A549 (cell line): ENCODE measurements at regions not wholly inside any gene's neighbourhood (a gene's known extent, or its start where the extent isn't known, plus 50 kb on each side); places are given as distances from the start of the nearest gene placed in this dataset.

ENCODE experiments used
- ATAC-seq, 2 experiments: fragments of 200-7000 bp in 1 of 2; fragments of >200 bp in 1 of 2; cut with Nextera tagmentation in 1 of 2; cut with Tn5 transposase in 1 of 2; 3 replicates each; pipeline versions ENCODE4 v1.8.0 to v1.9.1; 2018 to 2020; ENCODE audit warnings: mild to moderate bottlenecking in 1 of 2, moderate library complexity in 1 of 2
- CTCF ChIA-PET: fragments of 300-600 bp; sonication (Branson Sonifier 250); formaldehyde crosslinking; extraction: SDS; loops from one replicate; lab custom pipeline; 2021; ENCODE audit warnings: antibody characterized with exemption, inconsistent platforms; lab: Yijun Ruan, JAX
- POLR2A ChIA-PET: fragments of 350-600 bp; formaldehyde crosslinking; extraction: SDS; loops from one replicate; lab custom pipeline; 2021; ENCODE audit warnings: antibody characterized with exemption, inconsistent platforms; lab: Yijun Ruan, JAX
- DNase-seq, 2 experiments: peaks; one replicate each; pipeline versions ENCODE4 v3.0.0 to v3.0.0-alpha.2; 2011 to 2016; ENCODE audit warnings: low read depth in 1 of 2, low spot score in 1 of 2
- FAIRE-seq: peaks from 2 replicates; lab custom pipeline; 2011; peaks lifted over from hg19 to GRCh38; lab: Jason Lieb, UNC
- H3K27ac ChIP-seq, 2 experiments: fragments of >200 bp; sonication (Bioruptor Twin); formaldehyde crosslinking; 3 replicates each; pipeline ENCODE4 v1.5.1; 2016 to 2017
- H3K4me1 ChIP-seq: fragments of >200 bp; sonication (Bioruptor Twin); formaldehyde crosslinking; 3 replicates; pipeline ENCODE4 v1.6.1; 2016
- H3K4me2 ChIP-seq: fragments of >200 bp; sonication (Bioruptor Twin); formaldehyde crosslinking; 3 replicates; pipeline ENCODE4 v1.6.1; 2016
- H3K4me3 ChIP-seq: fragments of >200 bp; sonication (Bioruptor Twin); formaldehyde crosslinking; 3 replicates; pipeline ENCODE4 v1.5.1; 2016
- H3K9me3 ChIP-seq: fragments of >200 bp; sonication (Bioruptor Twin); formaldehyde crosslinking; 3 replicates; pipeline ENCODE4 v1.6.1; 2016
- ATOH8 ChIP-seq: fragments of 250-450 bp; sonication (Bioruptor Pico); IDR thresholded peaks from 2 replicates; pipeline ENCODE4 v1.5.0; 2020; ENCODE audit warnings: low read depth, mild to moderate bottlenecking, moderate library complexity
- BCL3 ChIP-seq: fragments of >200 bp; sonication (Bioruptor Twin); formaldehyde crosslinking; IDR thresholded peaks from 3 replicates; pipeline ENCODE4 v1.6.1; 2016
- CBX2 ChIP-seq: fragments of 200-600 bp; sonication (generic); IDR thresholded peaks from 2 replicates; pipeline ENCODE4 v1.6.1; 2016; ENCODE audit warnings: low read depth, mild to moderate bottlenecking, borderline replicate concordance
- CEBPB ChIP-seq, 2 experiments: fragments of >200 bp in 1 of 2; sonication (Bioruptor Twin) in 1 of 2; formaldehyde crosslinking in 1 of 2; IDR thresholded peaks; 2 replicates each; pipeline ENCODE4 v1.6.1; 2012 to 2016
- CHD4 ChIP-seq: fragments of 200-600 bp; sonication (generic); IDR thresholded peaks from 2 replicates; pipeline ENCODE4 v1.6.1; 2016; ENCODE audit warnings: antibody characterized with exemption, mild to moderate bottlenecking, borderline replicate concordance
- EHMT2 ChIP-seq: fragments of 200-600 bp; sonication (generic); IDR thresholded peaks from 2 replicates; pipeline ENCODE4 v1.6.1; 2016; ENCODE audit warnings: antibody characterized with exemption, low read depth, mild to moderate bottlenecking, moderate library complexity
- EP300 ChIP-seq, 2 experiments: fragments of >200 bp; sonication (Bioruptor Twin); formaldehyde crosslinking; IDR thresholded peaks; 2 replicates in 1 of 2; 3 replicates in 1 of 2; pipeline ENCODE4 v1.6.1; 2016 to 2017
- ESRRA ChIP-seq: fragments of 150-350 bp; IDR thresholded peaks from 2 replicates; pipeline ENCODE4 v1.6.1; 2014; ENCODE audit warnings: mild to moderate bottlenecking, low read length, borderline replicate concordance
- FOSB ChIP-seq: fragments of 250-450 bp; sonication (Bioruptor Pico); IDR thresholded peaks from 2 replicates; pipeline ENCODE4 v1.5.0; 2020; ENCODE audit warnings: mild to moderate bottlenecking, moderate library complexity
- FOXS1 ChIP-seq: fragments of 250-450 bp; sonication (Bioruptor Pico); IDR thresholded peaks from 2 replicates; pipeline ENCODE4 v1.5.0; 2020; ENCODE audit warnings: mild to moderate bottlenecking, moderate library complexity
- GATA3 ChIP-seq: IDR thresholded peaks from 2 replicates; pipeline ENCODE4 v1.6.1; 2012; ENCODE audit warnings: borderline replicate concordance
- HES2 ChIP-seq: fragments of >200 bp; sonication (Bioruptor Twin); formaldehyde crosslinking; IDR thresholded peaks from 2 replicates; pipeline ENCODE4 v1.6.1; 2016
- HEYL ChIP-seq: fragments of 250-450 bp; sonication (Bioruptor Pico); IDR thresholded peaks from 2 replicates; pipeline ENCODE4 v1.8.0; 2021; ENCODE audit warnings: mild to moderate bottlenecking, moderate library complexity
- HOXA7 ChIP-seq: fragments of 250-450 bp; sonication (Bioruptor Pico); IDR thresholded peaks from 2 replicates; pipeline ENCODE4 v1.5.0; 2020; ENCODE audit warnings: mild to moderate bottlenecking, moderate library complexity
- HOXB5 ChIP-seq: fragments of 250-450 bp; sonication (Bioruptor Pico); IDR thresholded peaks from 2 replicates; pipeline ENCODE4 v1.5.0; 2020; ENCODE audit warnings: mild to moderate bottlenecking, moderate library complexity
- KDM1A ChIP-seq: fragments of 200-600 bp; sonication (generic); IDR thresholded peaks from 2 replicates; pipeline ENCODE4 v1.6.1; 2016; ENCODE audit warnings: low read depth, mild to moderate bottlenecking
- MAX ChIP-seq: IDR thresholded peaks from 2 replicates; pipeline ENCODE4 v1.6.1; 2012
- MAZ ChIP-seq: fragments of 150-350 bp; IDR thresholded peaks from 2 replicates; pipeline ENCODE4 v1.6.1; 2014; ENCODE audit warnings: antibody characterized with exemption, low read depth, low read length, borderline replicate concordance
- MYC ChIP-seq: IDR thresholded peaks from 2 replicates; pipeline ENCODE4 v1.6.1; 2012; ENCODE audit warnings: mild to moderate bottlenecking, inconsistent platforms, low read length, improper control_type of control experiment, borderline replicate concordance
- NFE2L2 ChIP-seq: fragments of 150-350 bp; conservative IDR thresholded peaks from 2 replicates; pipeline ENCODE4 v1.6.1; 2014; ENCODE audit warnings: low read length
- NR3C1 ChIP-seq: fragments of >200 bp; sonication (Bioruptor Twin); formaldehyde crosslinking; IDR thresholded peaks from 3 replicates; pipeline ENCODE4 v1.6.1; 2017
- PBX3 ChIP-seq: IDR thresholded peaks from 2 replicates; pipeline ENCODE4 v1.6.1; 2012
- PHF8 ChIP-seq: fragments of 200-600 bp; sonication (generic); IDR thresholded peaks from 2 replicates; pipeline ENCODE4 v1.6.1; 2016; ENCODE audit warnings: low read depth, mild to moderate bottlenecking, antibody characterized with exemption, moderate library complexity, borderline replicate concordance
- POLR2AphosphoS2 ChIP-seq: conservative IDR thresholded peaks from 2 replicates; pipeline ENCODE4 v1.6.1; 2012; ENCODE audit warnings: low read length, improper control_type of control experiment, inconsistent platforms
- RCOR1 ChIP-seq: fragments of 150-350 bp; IDR thresholded peaks from 2 replicates; pipeline ENCODE4 v1.6.1; 2014; ENCODE audit warnings: antibody characterized with exemption, low read length, low read depth
- RFX5 ChIP-seq: fragments of 450-650 bp; IDR thresholded peaks from 2 replicates; pipeline ENCODE4 v1.7.1; 2014; ENCODE audit warnings: antibody characterized with exemption, mild to moderate bottlenecking, moderate library complexity
- SMC3 ChIP-seq: fragments of >200 bp; sonication (Bioruptor Twin); formaldehyde crosslinking; IDR thresholded peaks from 3 replicates; pipeline ENCODE4 v1.6.1; 2018; ENCODE audit warnings: inconsistent platforms
- SREBF2 ChIP-seq: fragments of 450-650 bp; IDR thresholded peaks from 2 replicates; pipeline ENCODE4 v1.6.1; 2014; ENCODE audit warnings: mild to moderate bottlenecking, moderate library complexity
- TP53 ChIP-seq: fragments of 250-450 bp; sonication (Bioruptor Pico); IDR thresholded peaks from 2 replicates; pipeline ENCODE4 v1.5.0; 2021; ENCODE audit warnings: mild to moderate bottlenecking, moderate library complexity
- ZC3H11A ChIP-seq: fragments of 450-650 bp; IDR thresholded peaks from 2 replicates; pipeline ENCODE4 v1.6.1; 2014; ENCODE audit warnings: antibody characterized with exemption, mild to moderate bottlenecking
- ZFP36 ChIP-seq: fragments of 450-650 bp; IDR thresholded peaks from 2 replicates; pipeline ENCODE4 v1.6.1; 2014; ENCODE audit warnings: borderline replicate concordance; ENCODE audit not compliant: partially characterized antibody
- ZSCAN20 ChIP-seq: fragments of 250-450 bp; sonication (Bioruptor Pico); IDR thresholded peaks from 2 replicates; pipeline ENCODE4 v1.8.0; 2022; ENCODE audit warnings: mild to moderate bottlenecking, moderate library complexity
- WGBS: methylation state at CpG from one replicate; pipeline ENCODE4 v1.1.6; 2017; ENCODE audit errors: missing lambda C conversion rate; 5-methylcytosine and 5-hydroxymethylcytosine counted together
- TF ChIP-seq, protein P1 (sequence below): fragments of 250-450 bp; sonication (Bioruptor Pico); IDR thresholded peaks from 2 replicates; pipeline ENCODE4 v1.5.0; 2021; ENCODE audit warnings: mild to moderate bottlenecking, moderate library complexity, borderline replicate concordance

DNA sequence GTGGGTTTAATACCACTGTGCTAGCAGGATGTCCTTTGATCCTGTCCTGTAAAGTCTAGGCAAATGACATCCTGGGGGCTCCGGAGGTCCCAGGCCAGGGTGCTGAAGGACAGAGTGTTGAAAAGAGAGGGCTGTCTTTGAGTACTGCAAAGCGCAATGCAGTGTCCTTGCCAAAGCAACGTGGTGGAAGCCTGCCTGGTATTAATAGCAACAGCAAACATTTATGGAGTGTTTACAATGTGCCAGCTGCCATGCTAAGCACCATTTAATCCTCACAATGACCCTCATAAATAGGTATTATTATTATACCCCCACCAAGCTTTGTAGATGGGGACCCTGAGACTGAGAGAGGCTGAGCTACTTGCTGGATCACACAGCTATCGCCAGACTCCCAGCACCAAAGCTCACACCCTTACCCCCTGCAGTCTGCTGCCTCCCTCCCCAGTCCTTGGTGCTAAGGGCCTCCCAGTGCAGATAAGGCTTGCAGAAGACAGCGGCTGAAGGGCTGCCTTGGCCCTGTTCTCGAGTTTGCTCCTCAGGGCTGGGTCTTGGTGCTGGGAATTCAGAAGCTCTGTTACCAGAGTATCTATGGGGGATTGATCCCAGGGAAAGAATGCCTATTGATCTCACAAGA is 427.7 kb downstream of the FUT8 start (continued):
- TF ChIP-seq ZC3H11A (no peak), MAZ (no peak), TP53 (CRISPR knock-in tag) (no peak), EHMT2 (no peak), HOXA7 (CRISPR knock-in tag) (no peak), PHF8 (no peak), ZFP36 (no peak)

DNA sequence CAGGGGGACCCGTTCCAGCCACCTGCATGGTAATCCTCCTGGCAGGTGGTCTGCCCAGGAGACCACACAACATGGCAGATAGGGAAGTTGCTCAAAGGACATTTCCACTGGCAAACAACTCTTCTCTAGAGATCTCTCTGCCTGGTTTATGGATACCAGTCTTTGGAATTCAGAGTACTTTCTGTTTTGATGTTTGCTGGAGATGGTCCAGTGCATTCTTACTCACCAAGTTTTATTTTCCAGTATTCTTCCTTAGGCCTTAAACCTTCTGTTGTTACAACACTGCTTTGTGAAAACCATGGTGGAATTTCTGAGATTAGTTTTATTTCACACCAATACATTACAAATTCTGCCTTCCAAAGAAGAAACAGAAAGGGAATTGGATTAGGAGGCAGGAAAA is 428.3 kb downstream of the FUT8 start:
- CTCF ChIA-PET: interaction anchor here (1.3 kb wide), 1 partner anchor 16 kb away, joined by 4 read pairs; no protein-coding TSS in a partner anchor

GRCh38 chr14:65846196-65846868 is 433.8 kb downstream of the FUT8 start:
- Histone ChIP-seq H3K4me2 (no peak overlapping the region), H3K27ac (no peak overlapping the region), H3K4me1 (no peaks in the 10 kb centered on the region), H3K4me3 (no peak overlapping the region), H3K9me3 (no peaks in the 10 kb centered on the region)
- ATAC-seq: no peak
- DNase-seq: no peak
- POLR2A ChIA-PET: no interaction called here
- WGBS: 35% methylated on average over 2 of the region's 2 CpGs
- CTCF ChIA-PET: interaction anchor here (0.5 to 1.8 kb wide), 4 partner anchors 14 to 683 kb away, joined by 3 to 7 read pairs (median 6); no protein-coding TSS in a partner anchor
- FAIRE-seq: no peak
- no peak for TF ChIP-seq RFX5
- TF ChIP-seq ESRRA: no peak
- TF ChIP-seq ATOH8 (CRISPR knock-in tag): no peak
- no peak for TF ChIP-seq SMC3
- TF ChIP-seq NR3C1: no peak
- no peak for TF ChIP-seq FOSB (CRISPR knock-in tag)
- TF ChIP-seq FOXS1: no peak
- TF ChIP-seq HES2: no peak
- no peak for TF ChIP-seq HOXA7 (CRISPR knock-in tag)
- no peak for TF ChIP-seq CEBPB (IDR thresholded peaks at IDR 0.05)
- no peak for TF ChIP-seq BCL3
- TF ChIP-seq ZSCAN20 (CRISPR knock-in tag): no peak
- TF ChIP-seq HOXB5: no peak
- no peak for TF ChIP-seq MAZ

More for the DNA sequence above, 428.3 kb downstream of the FUT8 start:
- no peak for DNase-seq
- 40% methylated on average over 1 of the region's 1 CpG for WGBS
- POLR2A ChIA-PET: no interaction called here
- no peaks in the 10 kb centered on the region for H3K4me1 ChIP-seq
- no peak overlapping the region for H3K4me2 ChIP-seq
- H3K27ac ChIP-seq: no peak overlapping the region
- TF ChIP-seq EHMT2 (no peak), POLR2AphosphoS2 (no peak), FOSB (CRISPR knock-in tag) (no peak), PBX3 (no peak), NFE2L2 (no peak), GATA3 (no peak), EP300 (IDR thresholded peaks at IDR 0.05) (no peak), CHD4 (no peak), MYC (no peak), CEBPB (IDR thresholded peaks at IDR 0.05) (no peak), SREBF2 (no peak), RFX5 (no peak), HEYL (CRISPR knock-in tag) (no peak), TP53 (CRISPR knock-in tag) (no peak), CBX2 (no peak), KDM1A (no peak), HOXB5 (no peak), RCOR1 (no peak), MAX (no peak)
- TF ChIP-seq, protein P1, sequence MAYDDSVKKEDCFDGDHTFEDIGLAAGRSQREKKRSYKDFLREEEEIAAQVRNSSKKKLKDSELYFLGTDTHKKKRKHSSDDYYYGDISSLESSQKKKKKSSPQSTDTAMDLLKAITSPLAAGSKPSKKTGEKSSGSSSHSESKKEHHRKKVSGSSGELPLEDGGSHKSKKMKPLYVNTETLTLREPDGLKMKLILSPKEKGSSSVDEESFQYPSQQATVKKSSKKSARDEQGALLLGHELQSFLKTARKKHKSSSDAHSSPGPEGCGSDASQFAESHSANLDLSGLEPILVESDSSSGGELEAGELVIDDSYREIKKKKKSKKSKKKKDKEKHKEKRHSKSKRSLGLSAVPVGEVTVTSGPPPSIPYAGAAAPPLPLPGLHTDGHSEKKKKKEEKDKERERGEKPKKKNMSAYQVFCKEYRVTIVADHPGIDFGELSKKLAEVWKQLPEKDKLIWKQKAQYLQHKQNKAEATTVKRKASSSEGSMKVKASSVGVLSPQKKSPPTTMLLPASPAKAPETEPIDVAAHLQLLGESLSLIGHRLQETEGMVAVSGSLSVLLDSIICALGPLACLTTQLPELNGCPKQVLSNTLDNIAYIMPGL (CRISPR knock-in tag): no peak
- FAIRE-seq: no peak
- H3K9me3 ChIP-seq: no peaks in the 10 kb centered on the region
- H3K4me3 ChIP-seq: no peak overlapping the region
- ATAC-seq: no peak
